WTC11 (cell line): ENCODE measurements at regions not wholly inside any gene's neighbourhood (a gene's known extent, or its start where the extent isn't known, plus 50 kb on each side); places are given as distances from the start of the nearest gene placed in this dataset.

ENCODE experiments used
- CBFB ChIP-seq: sonication (generic); formaldehyde crosslinking; IDR thresholded peaks from 2 replicates; pipeline ENCODE4 v1.8.1; 2022; ENCODE audit warnings: mild to moderate bottlenecking, low read depth, missing genetic modification reagents
- CREB1 ChIP-seq: sonication (generic); formaldehyde crosslinking; IDR thresholded peaks from 2 replicates; pipeline ENCODE4 v1.8.0; 2023; ENCODE audit warnings: mild to moderate bottlenecking, missing genetic modification reagents
- CTCF ChIP-seq: fragments of 200-600 bp; IDR thresholded peaks from 2 replicates; pipeline ENCODE4 v1.8.0; 2022; ENCODE audit warnings: antibody characterized with exemption
- ZNF317 ChIP-seq: sonication (generic); formaldehyde crosslinking; IDR thresholded peaks from 2 replicates; pipeline ENCODE4 v1.8.1; 2023; ENCODE audit warnings: low read depth, mild to moderate bottlenecking, moderate library complexity, missing genetic modification reagents, borderline replicate concordance
- TF ChIP-seq, protein P1 (sequence below): sonication (generic); formaldehyde crosslinking; IDR thresholded peaks from 2 replicates; pipeline ENCODE4 v1.8.0; 2023; ENCODE audit warnings: missing genetic modification reagents
- TF ChIP-seq, protein P2 (sequence below): sonication (generic); formaldehyde crosslinking; IDR thresholded peaks from 2 replicates; pipeline ENCODE4 v1.8.0; 2023; ENCODE audit warnings: missing genetic modification reagents, mild to moderate bottlenecking, borderline replicate concordance

DNA sequence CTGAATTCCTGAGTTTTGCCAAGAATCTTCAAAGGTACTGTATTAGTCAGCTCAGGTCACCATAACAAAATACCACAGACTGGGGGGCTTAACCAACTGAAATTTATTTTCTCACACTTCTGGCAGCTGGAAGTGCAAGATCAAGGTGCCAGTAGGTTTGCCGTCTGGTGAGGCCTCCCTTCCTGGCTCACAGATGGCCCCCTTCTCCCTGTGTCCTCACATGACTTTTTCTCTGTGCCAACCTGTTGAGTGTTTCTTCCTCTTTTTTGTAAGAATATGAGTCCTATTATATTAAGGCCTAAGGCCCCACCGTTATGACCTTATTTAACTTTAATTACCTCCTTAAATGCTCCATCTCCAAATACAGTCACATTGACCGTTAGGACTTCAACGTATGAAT, 156.1 kb upstream of the KIF2A start:
- TF ChIP-seq CTCF: no peak
- TF ChIP-seq CREB1 (CRISPR knock-in tag): no peak
- no peak for TF ChIP-seq CBFB (CRISPR knock-in tag)
- TF ChIP-seq ZNF317 (CRISPR knock-in tag): no peak
- TF ChIP-seq, protein P1, sequence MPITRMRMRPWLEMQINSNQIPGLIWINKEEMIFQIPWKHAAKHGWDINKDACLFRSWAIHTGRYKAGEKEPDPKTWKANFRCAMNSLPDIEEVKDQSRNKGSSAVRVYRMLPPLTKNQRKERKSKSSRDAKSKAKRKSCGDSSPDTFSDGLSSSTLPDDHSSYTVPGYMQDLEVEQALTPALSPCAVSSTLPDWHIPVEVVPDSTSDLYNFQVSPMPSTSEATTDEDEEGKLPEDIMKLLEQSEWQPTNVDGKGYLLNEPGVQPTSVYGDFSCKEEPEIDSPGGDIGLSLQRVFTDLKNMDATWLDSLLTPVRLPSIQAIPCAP (CRISPR knock-in tag): no peak
- TF ChIP-seq, protein P2, sequence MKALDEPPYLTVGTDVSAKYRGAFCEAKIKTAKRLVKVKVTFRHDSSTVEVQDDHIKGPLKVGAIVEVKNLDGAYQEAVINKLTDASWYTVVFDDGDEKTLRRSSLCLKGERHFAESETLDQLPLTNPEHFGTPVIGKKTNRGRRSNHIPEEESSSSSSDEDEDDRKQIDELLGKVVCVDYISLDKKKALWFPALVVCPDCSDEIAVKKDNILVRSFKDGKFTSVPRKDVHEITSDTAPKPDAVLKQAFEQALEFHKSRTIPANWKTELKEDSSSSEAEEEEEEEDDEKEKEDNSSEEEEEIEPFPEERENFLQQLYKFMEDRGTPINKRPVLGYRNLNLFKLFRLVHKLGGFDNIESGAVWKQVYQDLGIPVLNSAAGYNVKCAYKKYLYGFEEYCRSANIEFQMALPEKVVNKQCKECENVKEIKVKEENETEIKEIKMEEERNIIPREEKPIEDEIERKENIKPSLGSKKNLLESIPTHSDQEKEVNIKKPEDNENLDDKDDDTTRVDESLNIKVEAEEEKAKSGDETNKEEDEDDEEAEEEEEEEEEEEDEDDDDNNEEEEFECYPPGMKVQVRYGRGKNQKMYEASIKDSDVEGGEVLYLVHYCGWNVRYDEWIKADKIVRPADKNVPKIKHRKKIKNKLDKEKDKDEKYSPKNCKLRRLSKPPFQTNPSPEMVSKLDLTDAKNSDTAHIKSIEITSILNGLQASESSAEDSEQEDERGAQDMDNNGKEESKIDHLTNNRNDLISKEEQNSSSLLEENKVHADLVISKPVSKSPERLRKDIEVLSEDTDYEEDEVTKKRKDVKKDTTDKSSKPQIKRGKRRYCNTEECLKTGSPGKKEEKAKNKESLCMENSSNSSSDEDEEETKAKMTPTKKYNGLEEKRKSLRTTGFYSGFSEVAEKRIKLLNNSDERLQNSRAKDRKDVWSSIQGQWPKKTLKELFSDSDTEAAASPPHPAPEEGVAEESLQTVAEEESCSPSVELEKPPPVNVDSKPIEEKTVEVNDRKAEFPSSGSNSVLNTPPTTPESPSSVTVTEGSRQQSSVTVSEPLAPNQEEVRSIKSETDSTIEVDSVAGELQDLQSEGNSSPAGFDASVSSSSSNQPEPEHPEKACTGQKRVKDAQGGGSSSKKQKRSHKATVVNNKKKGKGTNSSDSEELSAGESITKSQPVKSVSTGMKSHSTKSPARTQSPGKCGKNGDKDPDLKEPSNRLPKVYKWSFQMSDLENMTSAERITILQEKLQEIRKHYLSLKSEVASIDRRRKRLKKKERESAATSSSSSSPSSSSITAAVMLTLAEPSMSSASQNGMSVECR: no peak
